SK-N-SH treated with all-trans-retinoic acid at 6 μM for 48 hours (cell line): ENCODE measurements at regions not wholly inside any gene's neighbourhood (a gene's known extent, or its start where the extent isn't known, plus 50 kb on each side); places are given as distances from the start of the nearest gene placed in this dataset.

ENCODE experiments used
- ATAC-seq: fragments of 200-7000 bp; cut with Tn5 transposase; 3 replicates; pipeline ENCODE4 v1.9.1; 2020; ENCODE audit warnings: mild to moderate bottlenecking, moderate library complexity
- ARNTL ChIP-seq: fragments of 450-650 bp; formaldehyde crosslinking; IDR thresholded peaks from 2 replicates; pipeline ENCODE4 v1.5.0; 2020; ENCODE audit warnings: low read depth, mild to moderate bottlenecking, moderate library complexity, borderline replicate concordance
- BACH2 ChIP-seq: fragments of 250-450 bp; sonication (Bioruptor Pico); IDR thresholded peaks from 2 replicates; pipeline ENCODE4 v1.9.0; 2021; ENCODE audit warnings: mild to moderate bottlenecking, borderline replicate concordance
- CSDC2 ChIP-seq: fragments of 250-450 bp; sonication (Bioruptor Pico); IDR thresholded peaks from 2 replicates; pipeline ENCODE4 v1.5.0; 2020; ENCODE audit warnings: mild to moderate bottlenecking, moderate library complexity
- ESRRG ChIP-seq: fragments of 250-450 bp; sonication (Bioruptor Pico); IDR thresholded peaks from 2 replicates; pipeline ENCODE4 v1.6.1; 2021; ENCODE audit warnings: mild to moderate bottlenecking
- GLIS3 ChIP-seq: fragments of 250-450 bp; sonication (Bioruptor Pico); IDR thresholded peaks from 2 replicates; pipeline ENCODE4 v1.5.0; 2020; ENCODE audit warnings: mild to moderate bottlenecking, moderate library complexity
- ISL1 ChIP-seq: fragments of 250-450 bp; sonication (Bioruptor Pico); IDR thresholded peaks from 2 replicates; pipeline ENCODE4 v2.1.2; 2022; ENCODE audit warnings: mild to moderate bottlenecking, moderate library complexity
- OSR1 ChIP-seq: fragments of 250-450 bp; sonication (Bioruptor Pico); IDR thresholded peaks from 2 replicates; pipeline ENCODE4 v1.8.0; 2022; ENCODE audit warnings: moderate library complexity, mild to moderate bottlenecking, inconsistent platforms
- PPARA ChIP-seq: fragments of 250-450 bp; sonication (Bioruptor Pico); IDR thresholded peaks from 2 replicates; pipeline ENCODE4 v1.5.0; 2020; ENCODE audit warnings: mild to moderate bottlenecking, borderline replicate concordance
- SNAI2 ChIP-seq: fragments of 250-450 bp; sonication (Bioruptor Pico); IDR thresholded peaks from 2 replicates; pipeline ENCODE4 v1.5.0; 2020; ENCODE audit warnings: mild to moderate bottlenecking, moderate library complexity
- TCF4 ChIP-seq: fragments of 250-450 bp; sonication (Bioruptor Pico); IDR thresholded peaks from 2 replicates; pipeline ENCODE4 v1.8.0; 2021; ENCODE audit warnings: mild to moderate bottlenecking, moderate library complexity, borderline replicate concordance
- TOX ChIP-seq: fragments of 250-450 bp; sonication (Bioruptor Pico); IDR thresholded peaks from 2 replicates; pipeline ENCODE4 v1.8.0; 2021; ENCODE audit warnings: mild to moderate bottlenecking, moderate library complexity, borderline replicate concordance
- ZC3H10 ChIP-seq: fragments of 250-450 bp; sonication (Bioruptor Pico); IDR thresholded peaks from 2 replicates; pipeline ENCODE4 v1.5.1; 2021; ENCODE audit warnings: mild to moderate bottlenecking, moderate library complexity
- ZFP3 ChIP-seq: fragments of 250-450 bp; sonication (Bioruptor Pico); IDR thresholded peaks from 2 replicates; pipeline ENCODE4 v1.5.0; 2020; ENCODE audit warnings: mild to moderate bottlenecking, moderate library complexity
- ZFP30 ChIP-seq: fragments of 450-650 bp; formaldehyde crosslinking; IDR thresholded peaks from 2 replicates; pipeline ENCODE4 v1.5.0; 2022; ENCODE audit warnings: mild to moderate bottlenecking, moderate library complexity
- ZNF565 ChIP-seq: fragments of 450-650 bp; formaldehyde crosslinking; conservative IDR thresholded peaks from 2 replicates; pipeline ENCODE4 v1.5.0; 2020; ENCODE audit warnings: low read depth, mild to moderate bottlenecking, moderate library complexity
- ZNF70 ChIP-seq: fragments of 450-650 bp; formaldehyde crosslinking; IDR thresholded peaks from 2 replicates; pipeline ENCODE4 v1.5.0; 2020; ENCODE audit warnings: mild to moderate bottlenecking, moderate library complexity
- ZNF8 ChIP-seq: fragments of 450-650 bp; formaldehyde crosslinking; IDR thresholded peaks from 2 replicates; pipeline ENCODE4 v1.5.0; 2020; ENCODE audit warnings: mild to moderate bottlenecking, moderate library complexity
- TF ChIP-seq, protein P1 (sequence below): fragments of 250-450 bp; sonication (Bioruptor Pico); IDR thresholded peaks from 2 replicates; pipeline ENCODE4 v1.8.0; 2021; ENCODE audit warnings: low read depth, mild to moderate bottlenecking, moderate library complexity, borderline replicate concordance
- TF ChIP-seq, protein P2 (sequence below): fragments of 250-450 bp; sonication (Bioruptor Pico); IDR thresholded peaks from 2 replicates; pipeline ENCODE4 v1.5.0; 2020; ENCODE audit warnings: mild to moderate bottlenecking, moderate library complexity
- TF ChIP-seq, protein P3 (sequence below): fragments of 250-450 bp; sonication (Bioruptor Pico); IDR thresholded peaks from 2 replicates; pipeline ENCODE4 v1.5.1; 2020; ENCODE audit warnings: low read depth, mild to moderate bottlenecking, moderate library complexity
- TF ChIP-seq, protein P4 (sequence below): fragments of 250-450 bp; sonication (Bioruptor Pico); IDR thresholded peaks from 2 replicates; pipeline ENCODE4 v1.8.0; 2020; ENCODE audit warnings: mild to moderate bottlenecking, moderate library complexity, borderline replicate concordance
- TF ChIP-seq, protein P5 (sequence below): fragments of 250-450 bp; sonication (Bioruptor Pico); IDR thresholded peaks from 2 replicates; pipeline ENCODE4 v1.5.1; 2021; ENCODE audit warnings: mild to moderate bottlenecking, moderate library complexity

DNA sequence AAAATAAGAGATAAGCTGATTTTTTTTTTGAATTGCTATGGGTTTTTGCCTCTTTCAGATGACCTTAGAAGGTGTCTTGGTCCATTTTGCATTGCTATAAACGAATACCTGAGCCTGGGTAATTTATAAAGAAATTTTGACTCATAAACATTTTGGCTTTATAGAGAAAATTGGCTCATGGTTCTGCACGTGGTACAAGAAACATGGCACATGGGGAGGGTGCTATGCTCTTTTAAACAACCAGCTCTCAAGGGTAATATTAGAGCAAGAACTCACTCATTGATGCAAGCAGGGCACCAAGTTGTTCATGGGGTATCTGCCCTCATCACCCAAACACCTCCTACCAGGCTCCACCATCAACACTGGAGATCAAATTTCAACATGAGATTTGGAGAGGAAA is 408.8 kb downstream of the NUP35 start:
- no peak for ATAC-seq
- TF ChIP-seq SNAI2 (no peak), BACH2 (CRISPR knock-in tag) (no peak), ZNF70 (CRISPR knock-in tag) (no peak), ARNTL (CRISPR knock-in tag) (no peak), ISL1 (CRISPR knock-in tag) (no peak), ESRRG (CRISPR knock-in tag) (no peak), TCF4 (CRISPR knock-in tag) (no peak), ZNF8 (no peak), ZFP3 (CRISPR knock-in tag) (no peak), CSDC2 (no peak)
- TF ChIP-seq, protein P1, sequence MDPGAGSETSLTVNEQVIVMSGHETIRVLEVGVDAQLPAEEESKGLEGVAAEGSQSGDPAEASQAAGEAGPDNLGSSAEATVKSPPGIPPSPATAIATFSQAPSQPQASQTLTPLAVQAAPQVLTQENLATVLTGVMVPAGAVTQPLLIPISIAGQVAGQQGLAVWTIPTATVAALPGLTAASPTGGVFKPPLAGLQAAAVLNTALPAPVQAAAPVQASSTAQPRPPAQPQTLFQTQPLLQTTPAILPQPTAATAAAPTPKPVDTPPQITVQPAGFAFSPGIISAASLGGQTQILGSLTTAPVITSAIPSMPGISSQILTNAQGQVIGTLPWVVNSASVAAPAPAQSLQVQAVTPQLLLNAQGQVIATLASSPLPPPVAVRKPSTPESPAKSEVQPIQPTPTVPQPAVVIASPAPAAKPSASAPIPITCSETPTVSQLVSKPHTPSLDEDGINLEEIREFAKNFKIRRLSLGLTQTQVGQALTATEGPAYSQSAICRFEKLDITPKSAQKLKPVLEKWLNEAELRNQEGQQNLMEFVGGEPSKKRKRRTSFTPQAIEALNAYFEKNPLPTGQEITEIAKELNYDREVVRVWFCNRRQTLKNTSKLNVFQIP (CRISPR knock-in tag): no peak
- TF ChIP-seq, protein P2, sequence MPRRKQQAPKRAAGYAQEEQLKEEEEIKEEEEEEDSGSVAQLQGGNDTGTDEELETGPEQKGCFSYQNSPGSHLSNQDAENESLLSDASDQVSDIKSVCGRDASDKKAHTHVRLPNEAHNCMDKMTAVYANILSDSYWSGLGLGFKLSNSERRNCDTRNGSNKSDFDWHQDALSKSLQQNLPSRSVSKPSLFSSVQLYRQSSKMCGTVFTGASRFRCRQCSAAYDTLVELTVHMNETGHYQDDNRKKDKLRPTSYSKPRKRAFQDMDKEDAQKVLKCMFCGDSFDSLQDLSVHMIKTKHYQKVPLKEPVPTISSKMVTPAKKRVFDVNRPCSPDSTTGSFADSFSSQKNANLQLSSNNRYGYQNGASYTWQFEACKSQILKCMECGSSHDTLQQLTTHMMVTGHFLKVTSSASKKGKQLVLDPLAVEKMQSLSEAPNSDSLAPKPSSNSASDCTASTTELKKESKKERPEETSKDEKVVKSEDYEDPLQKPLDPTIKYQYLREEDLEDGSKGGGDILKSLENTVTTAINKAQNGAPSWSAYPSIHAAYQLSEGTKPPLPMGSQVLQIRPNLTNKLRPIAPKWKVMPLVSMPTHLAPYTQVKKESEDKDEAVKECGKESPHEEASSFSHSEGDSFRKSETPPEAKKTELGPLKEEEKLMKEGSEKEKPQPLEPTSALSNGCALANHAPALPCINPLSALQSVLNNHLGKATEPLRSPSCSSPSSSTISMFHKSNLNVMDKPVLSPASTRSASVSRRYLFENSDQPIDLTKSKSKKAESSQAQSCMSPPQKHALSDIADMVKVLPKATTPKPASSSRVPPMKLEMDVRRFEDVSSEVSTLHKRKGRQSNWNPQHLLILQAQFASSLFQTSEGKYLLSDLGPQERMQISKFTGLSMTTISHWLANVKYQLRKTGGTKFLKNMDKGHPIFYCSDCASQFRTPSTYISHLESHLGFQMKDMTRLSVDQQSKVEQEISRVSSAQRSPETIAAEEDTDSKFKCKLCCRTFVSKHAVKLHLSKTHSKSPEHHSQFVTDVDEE (CRISPR knock-in tag): no peak
- TF ChIP-seq, protein P3, sequence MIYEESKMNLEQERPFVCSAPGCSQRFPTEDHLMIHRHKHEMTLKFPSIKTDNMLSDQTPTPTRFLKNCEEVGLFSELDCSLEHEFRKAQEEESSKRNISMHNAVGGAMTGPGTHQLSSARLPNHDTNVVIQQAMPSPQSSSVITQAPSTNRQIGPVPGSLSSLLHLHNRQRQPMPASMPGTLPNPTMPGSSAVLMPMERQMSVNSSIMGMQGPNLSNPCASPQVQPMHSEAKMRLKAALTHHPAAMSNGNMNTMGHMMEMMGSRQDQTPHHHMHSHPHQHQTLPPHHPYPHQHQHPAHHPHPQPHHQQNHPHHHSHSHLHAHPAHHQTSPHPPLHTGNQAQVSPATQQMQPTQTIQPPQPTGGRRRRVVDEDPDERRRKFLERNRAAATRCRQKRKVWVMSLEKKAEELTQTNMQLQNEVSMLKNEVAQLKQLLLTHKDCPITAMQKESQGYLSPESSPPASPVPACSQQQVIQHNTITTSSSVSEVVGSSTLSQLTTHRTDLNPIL (CRISPR knock-in tag): no peak

DNA sequence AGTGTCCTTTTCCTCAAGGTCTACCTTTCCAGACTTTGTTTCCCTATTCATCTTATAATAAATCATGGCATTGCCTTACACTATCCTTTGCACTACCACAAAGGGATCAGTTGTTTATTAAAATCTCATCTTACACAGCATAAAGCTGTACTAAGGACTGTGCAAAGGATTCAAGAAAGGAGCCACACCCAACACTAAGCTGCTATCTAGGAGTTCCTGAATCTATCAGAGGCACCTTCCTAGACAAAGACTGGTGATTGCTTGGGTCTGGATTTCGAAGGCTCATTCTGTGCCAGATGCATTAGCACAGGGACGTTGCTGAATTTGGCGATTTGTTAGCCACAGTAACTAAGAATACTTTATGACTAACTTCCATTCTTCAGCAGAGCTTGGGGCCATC is 412.0 kb downstream of the NUP35 start:
- no peak for TF ChIP-seq GLIS3 (CRISPR knock-in tag)
- no peak for TF ChIP-seq ZC3H10
- TF ChIP-seq SNAI2: no peak
- TF ChIP-seq CSDC2: no peak
- TF ChIP-seq ARNTL (CRISPR knock-in tag): no peak
- TF ChIP-seq ZNF8: no peak
- no peak for TF ChIP-seq PPARA (CRISPR knock-in tag)
- TF ChIP-seq, protein P2 (CRISPR knock-in tag): no peak
- ATAC-seq: no peak

DNA sequence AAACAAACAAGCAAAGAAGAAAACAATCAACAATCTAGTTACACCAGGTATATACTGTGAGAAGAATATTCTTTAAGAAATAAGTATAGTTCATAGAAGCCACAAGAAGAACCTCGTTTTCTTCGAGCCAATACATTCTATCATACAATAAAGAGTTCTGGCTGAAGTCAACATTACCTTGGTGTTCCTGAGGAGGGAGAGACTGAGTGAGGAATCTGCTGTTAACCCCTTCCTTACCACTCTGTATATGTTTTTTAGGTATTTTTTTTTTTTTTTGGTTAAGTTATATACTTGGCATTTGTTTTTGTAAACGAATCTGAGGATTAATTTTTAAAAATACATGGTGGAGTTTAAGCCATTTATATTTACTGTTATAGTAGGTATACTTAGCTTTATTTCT is 412.5 kb downstream of the NUP35 start:
- no peak for ATAC-seq
- TF ChIP-seq ZNF565 (no peak), OSR1 (CRISPR knock-in tag) (no peak), PPARA (CRISPR knock-in tag) (no peak), ESRRG (CRISPR knock-in tag) (no peak), SNAI2 (no peak), ZFP3 (CRISPR knock-in tag) (no peak), ISL1 (CRISPR knock-in tag) (no peak), GLIS3 (CRISPR knock-in tag) (no peak), TOX (CRISPR knock-in tag) (no peak), ZNF8 (no peak), ZNF70 (CRISPR knock-in tag) (no peak), TCF4 (CRISPR knock-in tag) (no peak), ZC3H10 (no peak), ZFP30 (CRISPR knock-in tag) (no peak)
- TF ChIP-seq, protein P4, sequence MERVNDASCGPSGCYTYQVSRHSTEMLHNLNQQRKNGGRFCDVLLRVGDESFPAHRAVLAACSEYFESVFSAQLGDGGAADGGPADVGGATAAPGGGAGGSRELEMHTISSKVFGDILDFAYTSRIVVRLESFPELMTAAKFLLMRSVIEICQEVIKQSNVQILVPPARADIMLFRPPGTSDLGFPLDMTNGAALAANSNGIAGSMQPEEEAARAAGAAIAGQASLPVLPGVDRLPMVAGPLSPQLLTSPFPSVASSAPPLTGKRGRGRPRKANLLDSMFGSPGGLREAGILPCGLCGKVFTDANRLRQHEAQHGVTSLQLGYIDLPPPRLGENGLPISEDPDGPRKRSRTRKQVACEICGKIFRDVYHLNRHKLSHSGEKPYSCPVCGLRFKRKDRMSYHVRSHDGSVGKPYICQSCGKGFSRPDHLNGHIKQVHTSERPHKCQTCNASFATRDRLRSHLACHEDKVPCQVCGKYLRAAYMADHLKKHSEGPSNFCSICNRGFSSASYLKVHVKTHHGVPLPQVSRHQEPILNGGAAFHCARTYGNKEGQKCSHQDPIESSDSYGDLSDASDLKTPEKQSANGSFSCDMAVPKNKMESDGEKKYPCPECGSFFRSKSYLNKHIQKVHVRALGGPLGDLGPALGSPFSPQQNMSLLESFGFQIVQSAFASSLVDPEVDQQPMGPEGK: no peak
- TF ChIP-seq, protein P1 (CRISPR knock-in tag): no peak
- TF ChIP-seq, protein P5, sequence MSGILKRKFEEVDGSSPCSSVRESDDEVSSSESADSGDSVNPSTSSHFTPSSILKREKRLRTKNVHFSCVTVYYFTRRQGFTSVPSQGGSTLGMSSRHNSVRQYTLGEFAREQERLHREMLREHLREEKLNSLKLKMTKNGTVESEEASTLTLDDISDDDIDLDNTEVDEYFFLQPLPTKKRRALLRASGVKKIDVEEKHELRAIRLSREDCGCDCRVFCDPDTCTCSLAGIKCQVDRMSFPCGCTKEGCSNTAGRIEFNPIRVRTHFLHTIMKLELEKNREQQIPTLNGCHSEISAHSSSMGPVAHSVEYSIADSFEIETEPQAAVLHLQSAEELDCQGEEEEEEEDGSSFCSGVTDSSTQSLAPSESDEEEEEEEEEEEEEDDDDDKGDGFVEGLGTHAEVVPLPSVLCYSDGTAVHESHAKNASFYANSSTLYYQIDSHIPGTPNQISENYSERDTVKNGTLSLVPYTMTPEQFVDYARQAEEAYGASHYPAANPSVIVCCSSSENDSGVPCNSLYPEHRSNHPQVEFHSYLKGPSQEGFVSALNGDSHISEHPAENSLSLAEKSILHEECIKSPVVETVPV: no peak
